Suprapubic skin (tissue), 3 donors: ENCODE measurements at regions not wholly inside any gene's neighbourhood (a gene's known extent, or its start where the extent isn't known, plus 50 kb on each side); places are given as distances from the start of the nearest gene placed in this dataset.

ENCODE experiments used
- EP300 ChIP-seq: sonication (generic); formaldehyde crosslinking; IDR thresholded peaks from one replicate; pipeline ENCODE4 v1.6.1; 2017; ENCODE audit warnings: antibody characterized with exemption
- POLR2A ChIP-seq, 2 donors: fragments of 450-650 bp; IDR thresholded peaks; one replicate each; pipeline ENCODE4 v1.6.1; 2017; ENCODE audit warnings: antibody characterized with exemption in 2 of 2, mild to moderate bottlenecking in 2 of 2, moderate library complexity in 2 of 2
- TF ChIP-seq, protein P1 (sequence below), 2 donors: fragments of 200-600 bp in 1 of 2; fragments of 450-650 bp in 1 of 2; sonication (generic) in 1 of 2; IDR thresholded peaks; one replicate each; pipeline ENCODE4 v1.5.1; 2016 to 2019; ENCODE audit warnings: antibody characterized with exemption in 2 of 2, mild to moderate bottlenecking in 1 of 2, moderate library complexity in 1 of 2

DNA sequence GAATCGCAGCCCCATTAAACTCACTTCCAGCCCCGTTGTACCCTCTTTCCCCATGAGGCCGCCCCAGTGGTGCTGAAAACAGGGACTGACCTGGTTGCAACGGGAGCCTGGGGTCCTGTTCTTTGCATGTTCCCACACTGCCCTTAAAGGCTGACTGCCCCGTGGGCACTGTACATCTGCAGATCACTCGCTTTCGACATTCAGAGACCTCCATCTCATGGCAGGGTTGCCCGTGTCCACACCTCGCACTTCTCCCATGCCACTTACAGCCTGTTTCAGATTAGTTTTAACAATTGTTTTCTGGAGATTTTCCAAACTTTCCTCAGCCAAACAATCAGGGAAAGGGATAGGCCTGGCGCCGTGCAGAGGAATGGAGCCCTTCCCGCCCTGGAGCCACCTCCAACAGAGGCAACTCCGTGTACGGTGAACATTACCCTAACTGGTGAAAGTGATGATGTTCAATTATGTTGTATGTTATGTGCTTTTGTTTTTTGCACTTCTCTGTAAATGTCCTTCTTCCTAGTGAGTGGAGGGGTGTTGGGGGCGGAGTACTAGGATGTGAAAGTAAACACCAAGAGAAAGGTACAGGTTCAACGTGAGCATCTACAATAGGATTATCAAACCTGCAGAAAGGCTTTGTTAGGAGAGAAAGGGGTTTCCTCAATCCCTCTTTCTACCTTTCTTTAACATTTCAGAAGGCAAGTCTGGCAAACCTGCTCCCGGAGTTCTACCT lies 262.8 kb downstream of the FOXO1 start:
- TF ChIP-seq POLR2A (IDR thresholded peaks at IDR 0.05) (no peak), EP300 (no peak)
- TF ChIP-seq, protein P1, sequence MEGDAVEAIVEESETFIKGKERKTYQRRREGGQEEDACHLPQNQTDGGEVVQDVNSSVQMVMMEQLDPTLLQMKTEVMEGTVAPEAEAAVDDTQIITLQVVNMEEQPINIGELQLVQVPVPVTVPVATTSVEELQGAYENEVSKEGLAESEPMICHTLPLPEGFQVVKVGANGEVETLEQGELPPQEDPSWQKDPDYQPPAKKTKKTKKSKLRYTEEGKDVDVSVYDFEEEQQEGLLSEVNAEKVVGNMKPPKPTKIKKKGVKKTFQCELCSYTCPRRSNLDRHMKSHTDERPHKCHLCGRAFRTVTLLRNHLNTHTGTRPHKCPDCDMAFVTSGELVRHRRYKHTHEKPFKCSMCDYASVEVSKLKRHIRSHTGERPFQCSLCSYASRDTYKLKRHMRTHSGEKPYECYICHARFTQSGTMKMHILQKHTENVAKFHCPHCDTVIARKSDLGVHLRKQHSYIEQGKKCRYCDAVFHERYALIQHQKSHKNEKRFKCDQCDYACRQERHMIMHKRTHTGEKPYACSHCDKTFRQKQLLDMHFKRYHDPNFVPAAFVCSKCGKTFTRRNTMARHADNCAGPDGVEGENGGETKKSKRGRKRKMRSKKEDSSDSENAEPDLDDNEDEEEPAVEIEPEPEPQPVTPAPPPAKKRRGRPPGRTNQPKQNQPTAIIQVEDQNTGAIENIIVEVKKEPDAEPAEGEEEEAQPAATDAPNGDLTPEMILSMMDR (IDR thresholded peaks at IDR 0.05): no peak
